ENCODE measurements at regions not wholly inside any gene's neighbourhood (a gene's known extent, or its start where the extent isn't known, plus 50 kb on each side); places are given as distances from the start of the nearest gene placed in this dataset.

DNA sequence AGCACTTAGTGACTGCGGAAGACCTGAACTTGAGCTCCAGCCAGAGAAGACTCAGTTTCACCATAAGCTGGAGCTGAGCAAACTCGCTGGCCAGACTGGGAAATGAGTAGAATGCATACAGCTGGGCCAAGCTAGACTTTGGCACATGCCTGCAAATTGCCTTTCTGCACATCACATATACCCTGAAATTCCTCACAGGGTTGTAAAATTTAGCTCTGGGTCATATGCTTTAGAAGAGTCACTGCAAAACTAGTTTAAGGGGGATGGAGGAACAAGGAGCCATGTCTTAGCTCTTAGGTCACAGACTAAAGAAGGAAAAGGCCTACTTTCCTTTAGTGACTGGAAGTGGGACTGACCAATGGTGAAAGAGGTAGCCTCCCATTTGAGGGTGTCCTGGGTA, 67.6 kb downstream of the PPP1R3C start:
- TF ChIP-seq POLR2A (IDR thresholded peaks at IDR 0.05) = no peak
- TF ChIP-seq, protein P1, sequence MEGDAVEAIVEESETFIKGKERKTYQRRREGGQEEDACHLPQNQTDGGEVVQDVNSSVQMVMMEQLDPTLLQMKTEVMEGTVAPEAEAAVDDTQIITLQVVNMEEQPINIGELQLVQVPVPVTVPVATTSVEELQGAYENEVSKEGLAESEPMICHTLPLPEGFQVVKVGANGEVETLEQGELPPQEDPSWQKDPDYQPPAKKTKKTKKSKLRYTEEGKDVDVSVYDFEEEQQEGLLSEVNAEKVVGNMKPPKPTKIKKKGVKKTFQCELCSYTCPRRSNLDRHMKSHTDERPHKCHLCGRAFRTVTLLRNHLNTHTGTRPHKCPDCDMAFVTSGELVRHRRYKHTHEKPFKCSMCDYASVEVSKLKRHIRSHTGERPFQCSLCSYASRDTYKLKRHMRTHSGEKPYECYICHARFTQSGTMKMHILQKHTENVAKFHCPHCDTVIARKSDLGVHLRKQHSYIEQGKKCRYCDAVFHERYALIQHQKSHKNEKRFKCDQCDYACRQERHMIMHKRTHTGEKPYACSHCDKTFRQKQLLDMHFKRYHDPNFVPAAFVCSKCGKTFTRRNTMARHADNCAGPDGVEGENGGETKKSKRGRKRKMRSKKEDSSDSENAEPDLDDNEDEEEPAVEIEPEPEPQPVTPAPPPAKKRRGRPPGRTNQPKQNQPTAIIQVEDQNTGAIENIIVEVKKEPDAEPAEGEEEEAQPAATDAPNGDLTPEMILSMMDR (IDR thresholded peaks at IDR 0.05) = no peak
